Heart left ventricle (tissue), 13 donors: ENCODE measurements at regions not wholly inside any gene's neighbourhood (a gene's known extent, or its start where the extent isn't known, plus 50 kb on each side); places are given as distances from the start of the nearest gene placed in this dataset.

Experiments used
- POLR2A ChIP-seq, 2 donors: fragments of 450-650 bp; IDR thresholded peaks; one replicate each; pipeline ENCODE4 v1.6.1; 2017; ENCODE audit warnings: antibody characterized with exemption in 2 of 2, mild to moderate bottlenecking in 2 of 2, moderate library complexity in 2 of 2
- TF ChIP-seq, protein P1 (sequence below), 12 donors: fragments of 200-600 bp; sonication (generic) in 4 of 12; IDR thresholded peaks; one replicate each; pipeline versions ENCODE4 v1.5.0 to v1.8.0; 2018 to 2022; ENCODE audit warnings: antibody characterized with exemption in 12 of 12, mild to moderate bottlenecking in 5 of 12
- donor health status: ischemic (EF 13 %, LVEDD 7.1; RV severe dilation, severe dysfunction).
- donor health status: DM: no; HTN: yes; CAD: no.
- donor health status: DM: no; HTN: no; CAD: no.
- donor health status: ischemic (EF 25% LVEDD 6.9; RV normal size, moderate dysfunction).
- donor health status: ischemic (EF 25% LVEDD 5.7; RV mildly dilated, moderate dysfunction).
- donor health status: ischemic (EF 35%, LVEDD 5.7; RV mildly dilated, moderate dysfunction).
- donor health status: nonischemic (EF 11% LVEDD 7.7; RV severe dilation, severe dysfunction).
- donor health status: DM: yes; HTN: yes; CAD: no.
- donor health status: PGD.
- donor health status: ischemic (EF 29% LVEDD 5.4; RV normal size, mild dysfunction).
- donor health status: nonischemic (EF 23%, LVEDD 6.1; RV moderate dilation, normal function).

- TF ChIP-seq, protein P1, sequence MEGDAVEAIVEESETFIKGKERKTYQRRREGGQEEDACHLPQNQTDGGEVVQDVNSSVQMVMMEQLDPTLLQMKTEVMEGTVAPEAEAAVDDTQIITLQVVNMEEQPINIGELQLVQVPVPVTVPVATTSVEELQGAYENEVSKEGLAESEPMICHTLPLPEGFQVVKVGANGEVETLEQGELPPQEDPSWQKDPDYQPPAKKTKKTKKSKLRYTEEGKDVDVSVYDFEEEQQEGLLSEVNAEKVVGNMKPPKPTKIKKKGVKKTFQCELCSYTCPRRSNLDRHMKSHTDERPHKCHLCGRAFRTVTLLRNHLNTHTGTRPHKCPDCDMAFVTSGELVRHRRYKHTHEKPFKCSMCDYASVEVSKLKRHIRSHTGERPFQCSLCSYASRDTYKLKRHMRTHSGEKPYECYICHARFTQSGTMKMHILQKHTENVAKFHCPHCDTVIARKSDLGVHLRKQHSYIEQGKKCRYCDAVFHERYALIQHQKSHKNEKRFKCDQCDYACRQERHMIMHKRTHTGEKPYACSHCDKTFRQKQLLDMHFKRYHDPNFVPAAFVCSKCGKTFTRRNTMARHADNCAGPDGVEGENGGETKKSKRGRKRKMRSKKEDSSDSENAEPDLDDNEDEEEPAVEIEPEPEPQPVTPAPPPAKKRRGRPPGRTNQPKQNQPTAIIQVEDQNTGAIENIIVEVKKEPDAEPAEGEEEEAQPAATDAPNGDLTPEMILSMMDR (IDR thresholded peaks at IDR 0.05) = no peak
- no peak for TF ChIP-seq POLR2A (IDR thresholded peaks at IDR 0.05)
Measured at GRCh38 chr12:87254381-87255030, 774.7 kb downstream of the C12orf50 start.
